RWPE2 (cell line): ENCODE measurements at regions not wholly inside any gene's neighbourhood (a gene's known extent, or its start where the extent isn't known, plus 50 kb on each side); places are given as distances from the start of the nearest gene placed in this dataset.

Experiments used
- ATAC-seq: fragments of 200-7000 bp; cut with Tn5 transposase; 3 replicates; pipeline ENCODE4 v1.9.1; 2021; ENCODE audit warnings: low read depth
- DNase-seq: peaks from one replicate; pipeline ENCODE4 v3.0.0-alpha.2; 2020; ENCODE audit warnings: low spot score
- H3K27ac ChIP-seq: fragments of 450-650 bp; 2 replicates; pipeline ENCODE4 v1.5.1; 2017; ENCODE audit warnings: mild to moderate bottlenecking; ENCODE audit not compliant: poor library complexity, severe bottlenecking
- H3K27me3 ChIP-seq: fragments of 250-450 bp; sonication (Bioruptor Pico); 2 replicates; pipeline ENCODE4 v1.5.1; 2021; ENCODE audit warnings: mild to moderate bottlenecking, moderate library complexity; ENCODE audit not compliant: insufficient read depth, poor library complexity, severe bottlenecking
- H3K36me3 ChIP-seq: fragments of 250-450 bp; sonication (Bioruptor Pico); 2 replicates; pipeline ENCODE4 v1.5.1; 2020; ENCODE audit warnings: low read depth, mild to moderate bottlenecking, moderate library complexity
- H3K4me1 ChIP-seq: fragments of 250-450 bp; sonication (Bioruptor Pico); 2 replicates; pipeline ENCODE4 v1.5.1; 2021; ENCODE audit warnings: mild to moderate bottlenecking, moderate library complexity; ENCODE audit not compliant: insufficient read depth, poor library complexity, severe bottlenecking
- H3K4me3 ChIP-seq: fragments of 250-450 bp; sonication (Bioruptor Pico); 2 replicates; pipeline ENCODE4 v1.5.1; 2021; ENCODE audit warnings: mild to moderate bottlenecking, moderate library complexity; ENCODE audit not compliant: severe bottlenecking
- H3K9me3 ChIP-seq: fragments of 250-450 bp; sonication (Bioruptor Pico); 2 replicates; pipeline ENCODE4 v1.5.1; 2021; ENCODE audit warnings: mild to moderate bottlenecking, moderate library complexity; ENCODE audit not compliant: severe bottlenecking
- TF ChIP-seq, protein P1 (sequence below): fragments of 450-650 bp; IDR thresholded peaks from one replicate; pipeline ENCODE4 v1.5.1; 2017; ENCODE audit warnings: mild to moderate bottlenecking, moderate library complexity; ENCODE audit not compliant: poor library complexity, severe bottlenecking

- Histone ChIP-seq H3K27me3 (no peaks in the 10 kb centered on the region), H3K4me1 (peaks cover 4% of the 10 kb centered on the region), H3K36me3 (no peaks in the 10 kb centered on the region), H3K27ac (peak overlapping the region; percentile 38), H3K4me3 (no peak overlapping the region), H3K9me3 (no peaks in the 10 kb centered on the region)
- TF ChIP-seq, protein P1, sequence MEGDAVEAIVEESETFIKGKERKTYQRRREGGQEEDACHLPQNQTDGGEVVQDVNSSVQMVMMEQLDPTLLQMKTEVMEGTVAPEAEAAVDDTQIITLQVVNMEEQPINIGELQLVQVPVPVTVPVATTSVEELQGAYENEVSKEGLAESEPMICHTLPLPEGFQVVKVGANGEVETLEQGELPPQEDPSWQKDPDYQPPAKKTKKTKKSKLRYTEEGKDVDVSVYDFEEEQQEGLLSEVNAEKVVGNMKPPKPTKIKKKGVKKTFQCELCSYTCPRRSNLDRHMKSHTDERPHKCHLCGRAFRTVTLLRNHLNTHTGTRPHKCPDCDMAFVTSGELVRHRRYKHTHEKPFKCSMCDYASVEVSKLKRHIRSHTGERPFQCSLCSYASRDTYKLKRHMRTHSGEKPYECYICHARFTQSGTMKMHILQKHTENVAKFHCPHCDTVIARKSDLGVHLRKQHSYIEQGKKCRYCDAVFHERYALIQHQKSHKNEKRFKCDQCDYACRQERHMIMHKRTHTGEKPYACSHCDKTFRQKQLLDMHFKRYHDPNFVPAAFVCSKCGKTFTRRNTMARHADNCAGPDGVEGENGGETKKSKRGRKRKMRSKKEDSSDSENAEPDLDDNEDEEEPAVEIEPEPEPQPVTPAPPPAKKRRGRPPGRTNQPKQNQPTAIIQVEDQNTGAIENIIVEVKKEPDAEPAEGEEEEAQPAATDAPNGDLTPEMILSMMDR, result no peak
- DNase-seq (no peak), ATAC-seq (peak; percentile 55; the same call in 2 of the 3 replicates)
These were observed 321.9 kb upstream of the GIMD1 start for GRCh38 chr4:106690487-106690886.

DNA sequence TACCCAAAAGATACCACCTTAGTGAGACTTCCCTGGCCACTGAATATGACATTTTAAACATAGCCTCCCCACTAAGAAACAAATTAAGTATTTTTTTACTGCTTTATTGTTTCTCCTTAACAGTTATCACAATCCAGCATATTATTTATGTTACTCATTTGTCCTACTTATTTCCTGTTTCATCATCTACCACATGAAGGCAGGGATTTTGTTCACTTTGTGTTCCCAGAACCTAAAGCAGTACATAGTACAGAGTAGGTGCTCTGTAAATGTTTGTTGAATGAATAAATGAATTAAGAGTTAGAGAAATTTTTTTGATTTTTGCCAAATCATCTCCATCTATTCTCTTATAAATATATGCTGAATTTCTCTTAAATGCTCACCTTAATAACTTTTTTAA, 318.4 kb upstream of the GIMD1 start:
- Histone ChIP-seq H3K9me3 (no peaks in the 10 kb centered on the region), H3K4me3 (no peak overlapping the region), H3K27ac (peak overlapping the region; percentile 37), H3K36me3 (no peaks in the 10 kb centered on the region), H3K4me1 (peaks cover 4% of the 10 kb centered on the region), H3K27me3 (no peaks in the 10 kb centered on the region)
- TF ChIP-seq, protein P1, result no peak
- ATAC-seq, result peak; percentile 21; the same call in 1 of the 3 replicates
- DNase-seq, result no peak

GRCh38 chr4:106681381-106681921, 312.9 kb upstream of the GIMD1 start:
- ATAC-seq (no peak), DNase-seq (peak; percentile 29)
- no peaks in the 10 kb centered on the region for H3K9me3 ChIP-seq
- TF ChIP-seq, protein P1, result no peak
- peaks cover 5% of the 10 kb centered on the region for H3K4me1 ChIP-seq
- H3K4me3 ChIP-seq, result no peak overlapping the region
- no peak overlapping the region for H3K27ac ChIP-seq
- H3K36me3 ChIP-seq, result no peaks in the 10 kb centered on the region
- H3K27me3 ChIP-seq, result no peaks in the 10 kb centered on the region

DNA sequence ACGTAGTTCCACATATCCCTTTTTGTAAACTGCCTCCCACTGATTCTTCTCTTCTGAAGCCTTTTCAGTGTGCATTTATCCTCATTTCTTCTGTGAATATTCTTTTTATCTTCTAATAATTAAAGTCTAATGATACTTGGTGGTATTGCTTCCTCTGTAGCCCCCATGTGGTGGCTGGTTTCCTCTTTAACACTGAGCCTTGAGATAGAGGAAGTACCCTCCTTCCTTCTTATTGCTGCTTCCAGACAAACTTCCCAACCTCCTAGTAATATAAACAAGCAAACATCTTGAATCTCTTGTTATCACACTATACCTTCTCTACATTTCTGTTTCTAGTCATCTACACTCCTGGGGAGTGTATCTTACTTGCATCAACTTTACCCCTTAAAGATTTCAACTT, 310.5 kb upstream of the GIMD1 start:
- no peaks in the 10 kb centered on the region for H3K36me3 ChIP-seq
- H3K4me1 ChIP-seq, result peaks cover 10% of the 10 kb centered on the region
- no peak for ATAC-seq
- TF ChIP-seq, protein P1, result no peak
- H3K27me3 ChIP-seq, result no peaks in the 10 kb centered on the region
- DNase-seq, result no peak
- H3K9me3 ChIP-seq, result no peaks in the 10 kb centered on the region
- H3K4me3 ChIP-seq, result no peak overlapping the region
- H3K27ac ChIP-seq, result no peak overlapping the region

- no peak for DNase-seq
- no peak overlapping the region for H3K4me3 ChIP-seq
- no peaks in the 10 kb centered on the region for H3K27me3 ChIP-seq
- H3K9me3 ChIP-seq, result no peaks in the 10 kb centered on the region
- H3K27ac ChIP-seq, result peak overlapping the region; percentile 36
- TF ChIP-seq, protein P1, result no peak
- no peaks in the 10 kb centered on the region for H3K36me3 ChIP-seq
- ATAC-seq, result no peak
- peaks cover 10% of the 10 kb centered on the region for H3K4me1 ChIP-seq
These were observed 308.6 kb upstream of the GIMD1 start for GRCh38 chr4:106677213-106677612.
